Bone marrow (tissue), 2 donors: ENCODE measurements at regions not wholly inside any gene's neighbourhood (a gene's known extent, or its start where the extent isn't known, plus 50 kb on each side); places are given as distances from the start of the nearest gene placed in this dataset.
A peak's percentile ranks its signal among the peaks of the same experiment; 100 is the strongest.

Source experiments
- DNase-seq, 2 donors: peaks; one replicate each; lab custom pipeline; 2025; lab: John Stamatoyannopoulos, UW

DNA sequence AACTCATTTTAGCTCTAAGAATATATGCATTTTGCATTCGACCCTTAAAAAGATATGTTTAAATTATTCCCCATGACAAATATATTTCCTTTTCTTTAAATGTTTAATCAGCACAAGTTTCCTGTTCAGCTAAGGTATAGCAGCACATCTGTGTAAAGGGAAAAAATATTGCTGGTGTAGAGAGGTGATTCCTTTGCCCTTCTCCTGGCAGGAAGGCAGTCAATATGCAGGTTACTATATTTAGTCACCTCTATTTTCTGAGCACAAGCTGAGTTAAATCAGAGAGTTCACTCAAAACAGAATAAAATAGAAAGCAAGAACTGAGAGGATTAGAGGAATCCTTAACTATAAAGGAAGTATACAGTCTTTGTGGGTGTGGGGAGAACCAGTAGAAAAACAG lies 274.4 kb upstream of the PCSK5 start:
- no peak for DNase-seq

- DNase-seq, result no peak
Measured at GRCh38 chr9:75616841-75617566, 273.5 kb upstream of the PCSK5 start.

DNA sequence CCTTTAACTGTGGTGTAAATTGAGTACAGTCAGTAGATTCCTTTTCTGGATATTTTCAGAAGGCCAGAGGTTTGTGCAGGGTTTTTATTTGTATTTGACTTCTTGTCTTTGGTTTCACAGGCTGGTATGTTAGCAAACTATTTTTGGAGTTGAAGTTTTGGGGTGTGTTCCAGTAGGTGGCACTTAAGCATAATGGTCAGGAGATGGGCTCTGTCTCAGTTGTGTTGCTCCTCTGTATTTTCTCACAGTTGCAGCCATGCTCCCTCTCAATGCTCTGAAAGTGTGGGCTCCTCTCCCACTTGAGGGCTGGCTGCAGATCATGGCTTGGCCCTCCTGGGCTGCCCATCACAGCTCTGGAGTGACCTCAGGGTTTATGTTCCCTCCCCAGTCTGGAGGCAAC lies 267.0 kb upstream of the PCSK5 start:
- DNase-seq, result no peak

DNA sequence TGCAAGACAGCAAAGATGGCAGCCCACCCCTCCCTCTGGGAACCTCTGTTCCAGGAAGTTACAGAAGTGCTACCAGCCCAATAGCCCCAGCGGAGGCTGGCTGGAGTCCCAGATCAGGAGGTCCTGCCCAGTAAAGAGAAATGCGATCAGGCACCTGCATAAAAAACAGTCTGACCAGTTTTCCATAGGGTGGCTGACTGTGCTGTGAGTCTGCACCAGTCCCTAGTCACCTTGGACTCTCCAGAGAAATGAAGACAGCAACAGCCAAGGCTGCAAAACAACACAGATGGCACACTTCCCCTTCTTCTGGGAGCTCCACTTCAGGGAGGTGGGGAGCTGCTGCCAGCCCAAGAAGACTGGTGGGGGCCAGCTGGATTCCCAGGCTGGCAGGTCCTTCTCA lies 265.5 kb upstream of the PCSK5 start:
- no peak for DNase-seq

DNA sequence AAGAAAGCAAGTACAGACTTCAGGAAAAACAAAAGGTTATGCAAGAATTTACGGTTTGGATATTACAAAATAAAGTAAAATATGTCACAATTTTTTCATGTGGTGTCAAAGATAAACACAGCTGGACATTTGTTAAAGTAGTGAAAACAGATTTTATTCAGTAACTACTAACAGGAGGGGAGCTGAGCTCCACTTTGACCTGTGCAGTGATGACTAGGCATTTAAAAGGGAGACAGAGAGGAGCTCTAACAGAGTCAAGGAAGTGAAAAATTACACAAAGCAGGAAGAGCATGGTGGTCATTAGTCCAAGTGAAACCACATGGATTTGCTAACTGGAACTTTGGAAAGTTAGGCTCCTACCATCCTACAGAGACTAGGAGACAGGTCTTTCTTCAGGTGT lies 263.6 kb upstream of the PCSK5 start:
- DNase-seq, result no peak

GRCh38 chr9:75628952-75629351 lies 261.5 kb upstream of the PCSK5 start:
- DNase-seq, result no peak

DNA sequence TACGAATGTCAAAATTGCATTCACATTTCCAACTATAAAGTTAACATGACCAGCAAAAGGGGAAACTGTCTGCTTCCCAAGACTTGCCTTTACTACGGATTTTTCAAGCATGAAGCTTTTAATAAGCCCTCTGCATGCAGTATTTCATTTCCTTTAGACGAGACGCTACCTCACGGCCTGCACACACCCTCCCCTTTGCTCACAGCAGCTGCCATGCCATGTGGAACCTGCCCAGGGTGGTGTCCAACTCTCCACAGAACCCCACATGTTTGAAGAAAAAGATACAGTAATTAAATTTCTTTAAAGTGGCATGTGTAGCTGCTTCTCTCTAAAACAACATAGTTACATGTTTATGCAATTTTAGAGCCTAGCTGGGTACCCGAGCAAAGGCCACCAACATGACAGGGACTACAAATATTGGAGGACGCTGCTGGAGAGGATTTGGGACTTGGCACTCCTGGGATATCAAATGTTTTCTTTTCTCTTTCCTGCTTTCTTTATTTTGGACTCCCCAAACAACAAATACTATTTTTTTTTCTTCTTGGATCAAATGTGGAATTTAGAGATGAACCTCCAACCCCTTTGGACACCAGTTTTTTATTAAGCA lies 256.9 kb upstream of the PCSK5 start:
- no peak for DNase-seq

DNA sequence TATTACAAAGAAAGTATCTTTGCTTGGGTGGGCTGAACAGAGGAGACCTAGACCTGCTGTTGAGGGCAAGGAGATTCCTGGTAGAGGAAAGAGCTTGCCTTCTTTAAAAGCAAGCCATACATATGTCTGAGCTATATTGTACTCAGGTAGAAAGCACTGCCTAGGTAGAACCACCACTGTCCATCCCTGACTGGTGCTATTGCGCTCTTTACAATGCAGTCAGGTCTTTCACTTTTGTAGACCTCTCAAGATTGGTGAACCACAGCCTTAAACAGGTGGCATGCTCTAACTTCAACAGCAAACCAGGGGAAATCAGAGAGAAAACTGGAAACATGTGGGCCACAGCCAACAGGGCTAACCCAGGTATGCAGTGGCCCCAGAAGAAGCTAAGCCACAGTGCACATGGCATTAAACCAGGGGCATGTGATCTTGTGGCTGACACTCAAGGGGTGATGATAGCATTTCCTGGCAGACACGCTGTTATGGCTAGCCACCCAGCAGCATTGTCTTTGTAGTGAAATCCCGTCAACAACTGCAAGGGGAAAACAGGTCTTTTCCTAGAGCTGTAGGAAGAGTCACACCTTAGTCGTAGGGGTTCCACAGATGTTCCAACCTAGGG lies 253.9 kb upstream of the PCSK5 start:
- no peak for DNase-seq

DNA sequence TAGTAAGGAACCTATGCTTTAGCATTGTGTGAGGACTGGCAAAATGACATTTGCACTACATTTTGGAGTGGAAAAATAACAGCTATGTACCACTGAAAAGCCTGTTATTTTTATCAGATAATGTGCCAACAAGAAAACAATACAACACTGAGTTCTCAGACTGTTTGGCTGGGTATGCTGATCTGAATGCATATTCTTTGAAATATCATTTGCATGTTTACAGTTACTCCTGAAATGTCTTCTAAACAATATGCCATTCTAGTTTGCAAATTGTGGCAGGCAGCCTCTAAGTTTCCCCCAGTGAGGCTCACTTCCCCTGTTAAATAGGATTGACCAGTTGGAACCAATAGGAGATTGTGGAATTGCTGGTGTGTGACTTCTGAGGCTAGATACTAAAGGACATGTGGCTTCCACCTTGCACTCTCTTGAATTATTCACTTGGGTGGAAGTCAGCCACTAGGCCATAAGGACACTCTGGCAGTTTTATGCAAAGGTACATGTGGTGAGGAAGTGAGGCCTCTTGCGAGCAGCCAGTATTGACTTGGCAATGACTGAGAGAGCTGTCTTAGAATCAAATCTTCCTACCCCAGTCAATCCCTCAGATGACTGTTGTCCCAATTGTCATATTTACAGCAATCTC lies 250.4 kb upstream of the PCSK5 start:
- no peak for DNase-seq

DNA sequence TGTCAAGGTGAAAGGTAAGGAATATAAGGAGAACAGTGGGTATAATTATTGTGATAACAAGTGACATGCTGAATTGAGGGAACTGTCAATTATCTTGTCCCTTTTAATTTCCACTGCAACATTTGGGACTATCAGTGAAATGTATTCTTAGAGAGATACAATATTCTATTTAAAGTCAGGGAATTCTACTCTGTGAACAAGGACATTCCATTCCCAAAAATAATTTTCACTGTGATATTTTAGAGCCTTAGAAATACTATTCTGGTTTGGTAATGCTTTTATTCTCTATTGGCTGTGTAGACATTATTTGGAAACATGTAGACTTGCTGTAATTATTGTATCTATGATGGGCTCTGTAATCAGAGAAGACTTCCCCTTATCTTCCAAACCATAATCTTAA lies 248.0 kb upstream of the PCSK5 start:
- DNase-seq, result no peak

DNA sequence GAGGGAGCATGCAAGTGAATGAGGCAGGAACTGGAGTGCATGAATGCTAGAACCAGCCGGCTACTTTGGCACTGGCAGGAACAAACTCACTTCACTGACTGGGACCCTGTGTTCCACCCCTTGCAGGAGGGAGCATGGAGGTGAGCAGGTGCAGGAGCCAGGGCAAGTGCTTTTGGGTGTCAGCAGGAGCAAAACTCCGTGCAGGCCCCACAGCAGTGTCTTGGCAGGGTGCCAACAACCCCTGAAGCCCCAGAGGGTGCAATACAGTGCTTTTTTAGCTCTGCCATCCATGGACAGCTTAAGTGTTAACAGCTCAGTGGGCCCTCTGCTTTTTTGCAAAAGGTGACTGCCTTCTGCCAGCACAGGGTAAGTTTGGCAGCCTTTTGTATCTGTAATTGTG lies 245.8 kb upstream of the PCSK5 start:
- no peak for DNase-seq

- no peak for DNase-seq
Measured at GRCh38 chr9:75648034-75648433, 242.4 kb upstream of the PCSK5 start.

DNA sequence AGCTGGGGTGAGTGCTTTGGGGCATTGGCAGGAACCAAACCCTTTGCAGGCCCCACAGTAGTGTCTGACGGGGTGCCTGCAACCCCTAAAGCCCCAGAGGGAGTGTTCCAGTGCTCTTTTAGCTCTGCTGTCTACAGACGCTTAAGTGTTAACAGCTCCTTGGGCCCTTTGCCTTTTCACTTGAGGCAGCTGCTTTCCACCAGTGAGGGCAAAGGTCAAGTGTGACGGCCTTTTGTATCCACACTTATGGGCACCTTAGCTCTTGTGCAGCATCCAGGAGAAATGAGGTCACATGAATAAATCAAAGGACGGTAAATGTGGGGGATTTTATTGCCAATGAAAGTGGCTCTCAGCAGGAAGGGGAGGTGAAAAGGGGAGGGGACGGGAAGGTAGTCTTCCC lies 241.4 kb upstream of the PCSK5 start:
- DNase-seq, result no peak

DNA sequence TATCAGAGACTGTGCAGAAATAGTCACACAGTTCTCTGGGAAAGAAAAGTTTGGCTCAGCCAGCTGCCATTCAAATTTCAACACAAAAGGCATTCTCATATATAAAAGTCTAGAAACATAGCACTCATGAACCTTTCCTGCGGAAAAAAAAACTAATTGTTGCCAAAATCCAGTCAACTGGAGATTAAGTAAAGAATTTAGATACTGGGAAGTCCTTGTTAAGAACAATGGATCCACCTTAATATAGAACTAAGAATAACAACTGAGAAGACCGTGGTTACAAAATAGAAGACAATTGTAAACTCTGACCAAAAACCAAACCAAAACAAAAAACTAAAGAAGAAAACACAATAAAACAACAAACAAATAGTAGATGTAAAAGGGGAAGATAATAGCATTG lies 238.8 kb upstream of the PCSK5 start:
- DNase-seq, result no peak

- no peak for DNase-seq
Measured at GRCh38 chr9:75653335-75653734, 237.1 kb upstream of the PCSK5 start.

GRCh38 chr9:75653750-75654149 lies 236.7 kb upstream of the PCSK5 start:
- no peak for DNase-seq

GRCh38 chr9:75657015-75657414 lies 233.5 kb upstream of the PCSK5 start:
- DNase-seq, result no peak

DNA sequence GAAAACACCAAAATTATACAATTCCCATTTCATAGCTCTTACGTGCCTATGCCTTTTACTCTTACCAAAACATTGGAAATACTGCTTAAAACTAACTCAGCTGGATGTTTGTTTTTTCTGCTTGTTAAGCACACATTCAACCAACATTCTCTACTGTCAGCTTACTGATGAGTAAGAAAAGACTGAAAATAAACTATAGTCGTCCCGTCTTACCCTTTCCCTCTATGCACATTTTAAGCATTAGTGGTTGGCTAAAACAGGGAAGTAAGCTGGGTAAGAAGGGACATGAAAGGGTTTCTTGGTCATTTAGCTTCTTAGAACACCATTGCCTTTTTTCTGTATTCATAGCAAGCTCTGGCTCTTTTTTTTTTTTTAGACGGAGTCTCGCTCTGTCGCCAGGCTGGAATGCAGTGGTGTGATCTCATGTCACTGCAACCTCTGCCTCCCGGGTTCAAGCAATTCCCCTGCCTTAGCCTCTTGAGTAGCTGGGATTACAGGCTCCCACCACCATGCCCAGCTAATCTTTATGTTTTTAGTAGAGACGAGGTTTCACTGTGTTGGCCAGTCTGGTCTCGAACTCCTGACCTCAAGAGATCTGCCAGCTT lies 232.1 kb upstream of the PCSK5 start:
- no peak for DNase-seq

DNA sequence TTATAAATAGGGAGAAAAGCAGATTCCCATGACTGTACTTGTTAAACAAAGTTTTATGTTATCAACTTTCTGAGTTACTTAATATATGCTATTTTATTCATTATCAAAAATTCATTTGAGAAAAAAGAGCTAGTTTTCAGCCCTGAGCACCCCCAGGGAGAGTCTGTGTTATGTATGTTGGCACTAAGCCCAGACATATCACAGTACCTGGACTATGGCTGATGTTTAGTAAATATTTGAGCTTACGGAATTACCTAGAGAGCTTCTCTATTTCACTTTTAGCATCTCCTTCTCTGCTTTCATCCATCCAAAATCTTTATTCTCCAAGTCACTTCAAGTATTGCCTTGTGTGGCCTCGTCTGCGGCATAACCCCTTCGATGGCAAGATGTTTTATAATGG lies 225.9 kb upstream of the PCSK5 start:
- DNase-seq, result no peak

GRCh38 chr9:75666856-75667554 lies 223.5 kb upstream of the PCSK5 start:
- DNase-seq, result no peak

- DNase-seq, result no peak
Measured at GRCh38 chr9:75669721-75670120, 220.8 kb upstream of the PCSK5 start.

GRCh38 chr9:75671354-75671753 lies 219.1 kb upstream of the PCSK5 start:
- DNase-seq, result peak in 1 of 2 donors; percentile 85
